Esophagus squamous epithelium (tissue), 5 donors: ENCODE measurements at regions not wholly inside any gene's neighbourhood (a gene's known extent, or its start where the extent isn't known, plus 50 kb on each side); places are given as distances from the start of the nearest gene placed in this dataset.

ENCODE experiments used
- DNase-seq: peaks from one replicate; lab custom pipeline; 2025; lab: John Stamatoyannopoulos, UW
- H3K27ac ChIP-seq, 4 donors: fragments of 200-600 bp; sonication (generic); one replicate each; pipeline ENCODE4 v1.5.1; 2016 to 2019; ENCODE audit warnings: mild to moderate bottlenecking in 1 of 4
- H3K27me3 ChIP-seq, 4 donors: fragments of 200-600 bp; sonication (generic); 1 replicate in 3 of 4; 2 replicates in 1 of 4; pipeline versions ENCODE4 v1.5.1 to v1.6.0; 2017 to 2021; ENCODE audit warnings: antibody characterized with exemption in 1 of 4
- H3K36me3 ChIP-seq, 3 donors: fragments of 200-600 bp; sonication (generic); one replicate each; pipeline ENCODE4 v1.5.1; 2016 to 2019
- H3K4me1 ChIP-seq, 3 donors: fragments of 200-600 bp; sonication (generic); one replicate each; pipeline ENCODE4 v1.5.1; 2017 to 2019
- H3K4me3 ChIP-seq, 4 donors: fragments of 200-600 bp; sonication (generic); 1 replicate in 3 of 4; 2 replicates in 1 of 4; pipeline ENCODE4 v1.5.1; 2016 to 2019; ENCODE audit warnings: mild to moderate bottlenecking in 2 of 4, moderate library complexity in 1 of 4
- H3K9me3 ChIP-seq, 3 donors: fragments of 200-600 bp; sonication (generic); one replicate each; pipeline ENCODE4 v1.5.1; 2016 to 2019
- CTCF ChIP-seq, 6 experiments: fragments of 450-650 bp in 4 of 6; fragments of 200-600 bp in 2 of 6; sonication (generic) in 2 of 6; IDR thresholded peaks; one replicate each; pipeline ENCODE4 v1.5.1; 2016 to 2019; ENCODE audit warnings: antibody characterized with exemption in 6 of 6, mild to moderate bottlenecking in 4 of 6, moderate library complexity in 4 of 6
- POLR2A ChIP-seq, 4 donors: fragments of 450-650 bp; IDR thresholded peaks; one replicate each; pipeline ENCODE4 v1.6.1; 2017; ENCODE audit warnings: antibody characterized with exemption in 4 of 4, mild to moderate bottlenecking in 4 of 4, moderate library complexity in 3 of 4
- WGBS, 2 donors: methylation state at CpG; one replicate each; pipeline ENCODE4 v1.1.5; 2018; 5-methylcytosine and 5-hydroxymethylcytosine counted together
- intact Hi-C: fragments of 100-400 bp; cut with DNase I; formaldehyde crosslinking; loops from one replicate; pipeline ENCODE4 v1.15.0; 2022
- donor health status: DM: yes; HTN: yes; CAD: no.

GRCh38 chr5:114296191-114296590, 65.7 kb upstream of the KCNN2 start:
- intact Hi-C loops, result no loop called here
- no peak overlapping the region for H3K4me3 ChIP-seq
- DNase-seq, result no peak

GRCh38 chr5:114297915-114298314, 64.0 kb upstream of the KCNN2 start:
- Histone ChIP-seq H3K9me3 (no peaks in the 10 kb centered on the region), H3K27ac (no peak overlapping the region), H3K4me1 (no peaks in the 10 kb centered on the region), H3K36me3 (no peaks in the 10 kb centered on the region), H3K4me3 (no peak overlapping the region), H3K27me3 (no peaks in the 10 kb centered on the region)
- DNase-seq, result no peak
- WGBS, 2 donors, result 69 to 75% methylated on average over 3 of the region's 3 CpGs
- TF ChIP-seq CTCF (IDR thresholded peaks at IDR 0.05) (no peak), POLR2A (IDR thresholded peaks at IDR 0.05) (no peak)
- intact Hi-C loops, result no loop called here

More at GRCh38 chr5:114296191-114296590, 65.7 kb upstream of the KCNN2 start:
- Histone ChIP-seq H3K27ac (no peak overlapping the region), H3K36me3 (no peaks in the 10 kb centered on the region), H3K9me3 (no peaks in the 10 kb centered on the region), H3K4me1 (no peaks in the 10 kb centered on the region), H3K27me3 (no peaks in the 10 kb centered on the region)
- no peak for TF ChIP-seq POLR2A (IDR thresholded peaks at IDR 0.05)
- TF ChIP-seq CTCF (IDR thresholded peaks at IDR 0.05), result no peak
- WGBS, 2 donors, result 17 to 44% methylated on average over 1 of the region's 1 CpG

- Histone ChIP-seq H3K27ac (no peak overlapping the region), H3K27me3 (no peaks in the 10 kb centered on the region), H3K36me3 (no peaks in the 10 kb centered on the region), H3K9me3 (no peaks in the 10 kb centered on the region), H3K4me3 (no peak overlapping the region), H3K4me1 (no peaks in the 10 kb centered on the region)
- no peak for DNase-seq
- WGBS, 2 donors, result 71% methylated on average over 1 of the region's 1 CpG; no CpG with 5 or more reads in 1 of the 2 donors
- intact Hi-C loops, result no loop called here
- no peak for TF ChIP-seq POLR2A (IDR thresholded peaks at IDR 0.05)
- TF ChIP-seq CTCF (IDR thresholded peaks at IDR 0.05), result no peak
These were observed 56.3 kb upstream of the KCNN2 start for GRCh38 chr5:114305402-114306207.

- Histone ChIP-seq H3K4me1 (no peaks in the 10 kb centered on the region), H3K9me3 (no peaks in the 10 kb centered on the region), H3K27ac (no peak overlapping the region), H3K27me3 (no peaks in the 10 kb centered on the region), H3K36me3 (no peaks in the 10 kb centered on the region), H3K4me3 (no peak overlapping the region)
- 36 to 50% methylated on average over 1 of the region's 1 CpG for WGBS, 2 donors
- intact Hi-C loops, result no loop called here
- no peak for DNase-seq
- TF ChIP-seq CTCF (IDR thresholded peaks at IDR 0.05) (no peak), POLR2A (IDR thresholded peaks at IDR 0.05) (no peak)
These were observed 53.9 kb upstream of the KCNN2 start for GRCh38 chr5:114308017-114308416.

- Histone ChIP-seq H3K27me3 (no peaks in the 10 kb centered on the region), H3K4me3 (no peak overlapping the region), H3K9me3 (no peaks in the 10 kb centered on the region), H3K27ac (no peak overlapping the region), H3K4me1 (no peaks in the 10 kb centered on the region), H3K36me3 (no peaks in the 10 kb centered on the region)
- 78 to 94% methylated on average over 1 of the region's 1 CpG for WGBS, 2 donors
- no peak for DNase-seq
- TF ChIP-seq CTCF (IDR thresholded peaks at IDR 0.05) (no peak), POLR2A (IDR thresholded peaks at IDR 0.05) (no peak)
- intact Hi-C loops, result no loop called here
These were observed 53.4 kb upstream of the KCNN2 start for GRCh38 chr5:114308508-114308907.
